Karpas-422 (cell line): ENCODE measurements at regions not wholly inside any gene's neighbourhood (a gene's known extent, or its start where the extent isn't known, plus 50 kb on each side); places are given as distances from the start of the nearest gene placed in this dataset.

Source experiments
- DNase-seq: peaks from one replicate; pipeline ENCODE4 v3.0.0-alpha.2; 2015
- H2AFZ ChIP-seq: fragments of 200-600 bp; sonication (generic); 2 replicates; pipeline ENCODE4 v1.6.1; 2014; ENCODE audit warnings: antibody characterized with exemption, low read length, mixed read lengths
- H3K27ac ChIP-seq: fragments of 200-600 bp; sonication (generic); 2 replicates; pipeline ENCODE4 v1.5.1; 2014; ENCODE audit warnings: mild to moderate bottlenecking, low read length, moderate library complexity
- H3K27me3 ChIP-seq: fragments of 200-600 bp; sonication (generic); 2 replicates; pipeline ENCODE4 v1.6.1; 2014; ENCODE audit warnings: low read length, mixed read lengths
- H3K36me3 ChIP-seq: fragments of 200-600 bp; sonication (generic); 2 replicates; pipeline ENCODE4 v1.6.1; 2014; ENCODE audit warnings: low read length, mixed read lengths; ENCODE audit not compliant: insufficient read depth
- H3K4me1 ChIP-seq: fragments of 200-600 bp; sonication (generic); 2 replicates; pipeline ENCODE4 v1.6.1; 2014; ENCODE audit warnings: mild to moderate bottlenecking, low read length, mixed read lengths
- H3K4me2 ChIP-seq: fragments of 200-600 bp; sonication (generic); 2 replicates; pipeline ENCODE4 v1.6.1; 2014; ENCODE audit warnings: low read length, low read depth, mild to moderate bottlenecking; ENCODE audit not compliant: poor library complexity, severe bottlenecking
- H3K4me3 ChIP-seq: fragments of 200-600 bp; sonication (generic); 2 replicates; pipeline ENCODE4 v1.5.1; 2014; ENCODE audit warnings: mild to moderate bottlenecking, antibody characterized with exemption, low read length, mixed read lengths
- H3K79me2 ChIP-seq: fragments of 200-600 bp; sonication (generic); 2 replicates; pipeline ENCODE4 v1.6.1; 2014; ENCODE audit warnings: mild to moderate bottlenecking, low read length, mixed read lengths
- H3K9ac ChIP-seq: fragments of 200-600 bp; sonication (generic); 2 replicates; pipeline ENCODE4 v1.6.0; 2014; ENCODE audit warnings: low read length
- H3K9me2 ChIP-seq: fragments of 200-600 bp; sonication (generic), shearing (Covaris generic); replicated peaks from 2 replicates; pipeline ENCODE4 v1.6.0; 2014; ENCODE audit warnings: mild to moderate bottlenecking, low read length, moderate library complexity; ENCODE audit not compliant: insufficient read depth
- H3K9me3 ChIP-seq: fragments of 300-700, 200-600 bp; sonication (generic); 2 replicates; pipeline ENCODE4 v1.6.1; 2014; ENCODE audit warnings: low read length, mixed read lengths
- H4K20me1 ChIP-seq: fragments of 200-600 bp; sonication (generic); 2 replicates; pipeline ENCODE4 v1.6.1; 2014; ENCODE audit warnings: mild to moderate bottlenecking, antibody characterized with exemption, low read length, low read depth; ENCODE audit not compliant: insufficient read depth

DNA sequence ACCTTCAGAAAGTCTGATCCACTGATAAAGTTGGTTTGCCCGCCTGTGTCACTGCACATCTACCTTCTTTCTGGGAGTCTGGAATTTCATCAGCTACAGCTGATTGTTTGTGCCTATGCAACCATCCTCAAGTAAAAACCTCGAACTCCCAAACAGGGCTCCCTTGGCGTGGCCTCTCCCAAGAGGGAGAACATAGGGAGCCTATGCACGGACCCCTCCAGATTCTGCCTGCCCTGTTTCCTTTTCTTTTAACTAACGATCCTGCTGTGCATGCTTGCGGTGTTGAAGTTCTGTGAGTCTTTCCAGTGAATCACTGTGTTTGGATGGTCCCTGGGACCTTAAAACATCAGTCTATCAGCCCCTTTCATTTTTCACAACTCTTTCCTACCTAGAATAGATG is 226.9 kb upstream of the SEMA3D start:
- H3K27ac ChIP-seq, result no peak overlapping the region
- no peak overlapping the region for H3K4me2 ChIP-seq
- H4K20me1 ChIP-seq, result no peaks in the 10 kb centered on the region
- no peaks in the 10 kb centered on the region for H3K4me1 ChIP-seq
- no peaks in the 10 kb centered on the region for H3K27me3 ChIP-seq
- H2AFZ ChIP-seq, result no peak overlapping the region
- no peaks in the 10 kb centered on the region for H3K79me2 ChIP-seq
- H3K36me3 ChIP-seq, result no peaks in the 10 kb centered on the region
- no peaks in the 10 kb centered on the region for H3K9me2 ChIP-seq
- DNase-seq, result no peak
- H3K4me3 ChIP-seq, result no peak overlapping the region
- no peak overlapping the region for H3K9ac ChIP-seq
- peaks cover 11% of the 10 kb centered on the region for H3K9me3 ChIP-seq

DNA sequence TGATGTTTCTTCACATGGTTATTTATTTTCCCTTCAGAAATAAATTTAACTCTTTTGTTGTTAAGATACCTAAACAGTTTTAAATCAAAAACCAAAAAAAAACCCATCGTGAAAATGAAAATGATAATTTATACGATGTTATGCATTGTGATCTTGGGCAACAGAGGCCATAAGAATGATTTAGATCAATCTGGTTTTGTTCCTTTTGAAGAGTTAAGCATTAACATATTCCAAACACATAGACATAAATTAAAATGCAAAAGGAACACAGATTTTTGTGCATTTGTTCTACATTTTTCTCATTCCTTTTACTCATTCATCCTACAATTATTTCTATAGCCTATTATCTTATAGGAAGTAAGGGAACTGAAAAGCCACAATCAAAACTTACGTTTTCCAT is 226.1 kb upstream of the SEMA3D start:
- no peaks in the 10 kb centered on the region for H3K36me3 ChIP-seq
- H4K20me1 ChIP-seq, result no peaks in the 10 kb centered on the region
- H3K9me2 ChIP-seq, result no peaks in the 10 kb centered on the region
- no peak overlapping the region for H3K4me3 ChIP-seq
- no peak overlapping the region for H3K9ac ChIP-seq
- no peak for DNase-seq
- no peaks in the 10 kb centered on the region for H3K79me2 ChIP-seq
- no peaks in the 10 kb centered on the region for H3K4me1 ChIP-seq
- H2AFZ ChIP-seq, result no peak overlapping the region
- H3K27ac ChIP-seq, result no peak overlapping the region
- H3K4me2 ChIP-seq, result no peak overlapping the region
- H3K27me3 ChIP-seq, result no peaks in the 10 kb centered on the region
- H3K9me3 ChIP-seq, result peaks cover 11% of the 10 kb centered on the region

DNA sequence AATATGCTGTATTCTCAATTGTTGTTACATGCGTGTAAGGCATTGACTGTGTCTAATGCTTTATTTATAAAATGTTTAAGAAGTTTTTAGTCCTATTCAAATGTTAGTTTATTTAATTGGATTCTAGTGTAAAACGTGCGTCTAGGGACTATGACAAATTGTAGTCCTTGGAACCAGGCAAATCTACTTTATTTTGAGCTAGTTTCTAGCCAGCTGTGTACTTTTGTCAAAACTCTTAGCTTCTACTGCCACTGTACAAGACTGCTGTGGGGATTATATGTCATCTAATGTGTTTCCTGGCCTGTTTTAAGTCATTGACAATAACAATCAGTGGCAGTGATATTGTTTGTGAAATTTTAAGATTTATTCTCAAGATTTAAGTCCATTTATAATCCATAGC is 220.5 kb upstream of the SEMA3D start:
- Histone ChIP-seq H3K9me2 (no peaks in the 10 kb centered on the region), H3K4me3 (no peak overlapping the region), H3K36me3 (no peaks in the 10 kb centered on the region), H3K79me2 (no peaks in the 10 kb centered on the region), H3K9ac (no peak overlapping the region), H3K4me1 (no peaks in the 10 kb centered on the region), H4K20me1 (no peaks in the 10 kb centered on the region), H2AFZ (no peak overlapping the region), H3K9me3 (peaks cover 26% of the 10 kb centered on the region), H3K27ac (no peak overlapping the region), H3K27me3 (no peaks in the 10 kb centered on the region), H3K4me2 (no peak overlapping the region)
- no peak for DNase-seq

GRCh38 chr7:85405016-85405902 is 218.4 kb upstream of the SEMA3D start:
- H3K9me2 ChIP-seq, result no peaks in the 10 kb centered on the region
- H2AFZ ChIP-seq, result no peak overlapping the region
- no peaks in the 10 kb centered on the region for H3K79me2 ChIP-seq
- H4K20me1 ChIP-seq, result no peaks in the 10 kb centered on the region
- H3K9me3 ChIP-seq, result peaks cover 26% of the 10 kb centered on the region
- no peaks in the 10 kb centered on the region for H3K4me1 ChIP-seq
- H3K4me2 ChIP-seq, result no peak overlapping the region
- H3K27me3 ChIP-seq, result no peaks in the 10 kb centered on the region
- no peak for DNase-seq
- no peak overlapping the region for H3K27ac ChIP-seq
- no peak overlapping the region for H3K4me3 ChIP-seq
- no peak overlapping the region for H3K9ac ChIP-seq
- no peaks in the 10 kb centered on the region for H3K36me3 ChIP-seq

DNA sequence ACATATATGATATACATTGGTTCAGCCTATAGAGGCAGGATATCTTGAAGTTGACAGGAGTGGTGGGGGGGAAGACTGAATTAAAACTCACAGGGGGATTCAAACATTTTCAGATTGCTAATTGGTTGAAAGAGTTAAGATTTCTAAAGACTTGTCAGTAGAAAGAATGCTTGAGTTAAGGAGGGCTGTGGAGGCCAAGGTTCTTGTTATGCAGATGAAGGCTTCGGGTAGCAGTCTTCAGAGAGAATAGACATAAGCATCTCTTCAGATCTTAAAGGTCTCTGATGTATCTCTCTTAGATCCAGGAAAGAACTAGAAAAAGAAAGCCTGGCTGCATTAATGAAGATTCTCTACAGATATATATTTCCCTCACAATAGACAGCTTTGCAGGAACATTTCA is 209.8 kb upstream of the SEMA3D start:
- DNase-seq, result no peak
- no peaks in the 10 kb centered on the region for H3K9me2 ChIP-seq
- no peak overlapping the region for H3K27ac ChIP-seq
- H3K36me3 ChIP-seq, result no peaks in the 10 kb centered on the region
- H2AFZ ChIP-seq, result no peak overlapping the region
- no peak overlapping the region for H3K9ac ChIP-seq
- H4K20me1 ChIP-seq, result no peaks in the 10 kb centered on the region
- peaks cover 28% of the 10 kb centered on the region for H3K9me3 ChIP-seq
- H3K4me2 ChIP-seq, result no peak overlapping the region
- no peaks in the 10 kb centered on the region for H3K4me1 ChIP-seq
- H3K27me3 ChIP-seq, result no peaks in the 10 kb centered on the region
- no peak overlapping the region for H3K4me3 ChIP-seq
- no peaks in the 10 kb centered on the region for H3K79me2 ChIP-seq

DNA sequence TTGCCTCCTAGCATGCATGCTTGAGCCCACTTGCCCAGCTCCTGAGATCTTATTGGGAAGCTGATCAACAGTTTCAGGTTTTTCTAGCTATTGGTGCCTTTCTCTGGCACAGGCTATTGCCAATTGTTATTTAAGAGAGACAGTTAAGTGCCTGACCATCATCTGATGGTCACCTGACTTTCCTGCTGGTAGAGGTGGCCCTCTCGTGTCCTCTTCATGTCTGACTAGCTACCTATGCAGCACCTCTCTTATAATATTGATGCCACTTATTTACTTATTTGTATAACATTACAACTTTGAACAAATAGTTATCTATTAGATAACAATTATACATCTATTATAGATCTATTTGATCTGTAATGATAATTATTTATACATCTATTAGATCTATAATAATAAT is 205.9 kb upstream of the SEMA3D start:
- Histone ChIP-seq H3K4me1 (no peaks in the 10 kb centered on the region), H3K9me3 (peaks cover 19% of the 10 kb centered on the region)

GRCh38 chr7:85392326-85392725 is 205.5 kb upstream of the SEMA3D start:
- Histone ChIP-seq H3K79me2 (no peaks in the 10 kb centered on the region), H3K4me3 (no peak overlapping the region), H3K4me2 (no peak overlapping the region), H3K27me3 (no peaks in the 10 kb centered on the region), H4K20me1 (no peaks in the 10 kb centered on the region), H3K9me3 (peaks cover 15% of the 10 kb centered on the region), H3K4me1 (no peaks in the 10 kb centered on the region), H3K9ac (no peak overlapping the region), H3K27ac (no peak overlapping the region), H3K9me2 (no peaks in the 10 kb centered on the region), H3K36me3 (no peaks in the 10 kb centered on the region), H2AFZ (no peak overlapping the region)
- DNase-seq, result no peak

More for the DNA sequence above, 205.9 kb upstream of the SEMA3D start:
- H2AFZ ChIP-seq, result no peak overlapping the region
- no peak overlapping the region for H3K27ac ChIP-seq
- H3K27me3 ChIP-seq, result no peaks in the 10 kb centered on the region
- no peaks in the 10 kb centered on the region for H3K9me2 ChIP-seq
- H3K4me2 ChIP-seq, result no peak overlapping the region
- no peaks in the 10 kb centered on the region for H4K20me1 ChIP-seq
- no peaks in the 10 kb centered on the region for H3K79me2 ChIP-seq
- no peak overlapping the region for H3K4me3 ChIP-seq
- no peak for DNase-seq
- H3K36me3 ChIP-seq, result no peaks in the 10 kb centered on the region
- no peak overlapping the region for H3K9ac ChIP-seq

- Histone ChIP-seq H3K4me3 (no peak overlapping the region), H3K79me2 (no peaks in the 10 kb centered on the region), H3K9ac (no peak overlapping the region), H3K36me3 (no peaks in the 10 kb centered on the region), H3K27me3 (no peaks in the 10 kb centered on the region), H2AFZ (no peak overlapping the region), H3K9me3 (peaks cover 11% of the 10 kb centered on the region), H3K27ac (no peak overlapping the region), H3K9me2 (no peaks in the 10 kb centered on the region), H3K4me1 (no peaks in the 10 kb centered on the region), H4K20me1 (no peaks in the 10 kb centered on the region), H3K4me2 (no peak overlapping the region)
- no peak for DNase-seq
Measured at GRCh38 chr7:85386460-85386859, 199.6 kb upstream of the SEMA3D start.
